Ishikawa (cell line): ENCODE measurements at regions not wholly inside any gene's neighbourhood (a gene's known extent, or its start where the extent isn't known, plus 50 kb on each side); places are given as distances from the start of the nearest gene placed in this dataset.

Experiments
- CEBPB ChIP-seq: IDR thresholded peaks from 2 replicates; pipeline ENCODE4 v1.6.1; 2012
- CREB1 ChIP-seq: IDR thresholded peaks from 2 replicates; pipeline ENCODE4 v1.6.1; 2012; ENCODE audit warnings: low read depth
- EGR1 ChIP-seq: IDR thresholded peaks from 2 replicates; pipeline ENCODE4 v1.6.1; 2012
- EP300 ChIP-seq: IDR thresholded peaks from 2 replicates; pipeline ENCODE4 v1.6.1; 2012; ENCODE audit warnings: borderline replicate concordance
- FOXM1 ChIP-seq: IDR thresholded peaks from 2 replicates; pipeline ENCODE4 v1.6.1; 2012; ENCODE audit warnings: low read depth, borderline replicate concordance
- MAX ChIP-seq: IDR thresholded peaks from 2 replicates; pipeline ENCODE4 v1.6.1; 2012
- NFIC ChIP-seq: IDR thresholded peaks from 2 replicates; pipeline ENCODE4 v1.6.1; 2012
- RAD21 ChIP-seq: IDR thresholded peaks from 2 replicates; pipeline ENCODE4 v1.6.1; 2012; ENCODE audit warnings: low read depth
- REST ChIP-seq: IDR thresholded peaks from 2 replicates; pipeline ENCODE4 v1.6.1; 2012; ENCODE audit warnings: low read depth, mild to moderate bottlenecking
- TAF1 ChIP-seq: IDR thresholded peaks from 2 replicates; pipeline ENCODE4 v1.6.1; 2012; ENCODE audit warnings: low read depth, mild to moderate bottlenecking
- TCF12 ChIP-seq: IDR thresholded peaks from 2 replicates; pipeline ENCODE4 v1.6.1; 2012; ENCODE audit warnings: low read depth
- TEAD4 ChIP-seq: IDR thresholded peaks from 2 replicates; pipeline ENCODE4 v1.6.1; 2012
- USF1 ChIP-seq: IDR thresholded peaks from 2 replicates; pipeline ENCODE4 v1.6.1; 2012
- YY1 ChIP-seq: IDR thresholded peaks from 2 replicates; pipeline ENCODE4 v1.6.1; 2012; ENCODE audit warnings: low read depth
- ZBTB7A ChIP-seq: IDR thresholded peaks from 2 replicates; pipeline ENCODE4 v1.6.1; 2012; ENCODE audit warnings: low read depth

DNA sequence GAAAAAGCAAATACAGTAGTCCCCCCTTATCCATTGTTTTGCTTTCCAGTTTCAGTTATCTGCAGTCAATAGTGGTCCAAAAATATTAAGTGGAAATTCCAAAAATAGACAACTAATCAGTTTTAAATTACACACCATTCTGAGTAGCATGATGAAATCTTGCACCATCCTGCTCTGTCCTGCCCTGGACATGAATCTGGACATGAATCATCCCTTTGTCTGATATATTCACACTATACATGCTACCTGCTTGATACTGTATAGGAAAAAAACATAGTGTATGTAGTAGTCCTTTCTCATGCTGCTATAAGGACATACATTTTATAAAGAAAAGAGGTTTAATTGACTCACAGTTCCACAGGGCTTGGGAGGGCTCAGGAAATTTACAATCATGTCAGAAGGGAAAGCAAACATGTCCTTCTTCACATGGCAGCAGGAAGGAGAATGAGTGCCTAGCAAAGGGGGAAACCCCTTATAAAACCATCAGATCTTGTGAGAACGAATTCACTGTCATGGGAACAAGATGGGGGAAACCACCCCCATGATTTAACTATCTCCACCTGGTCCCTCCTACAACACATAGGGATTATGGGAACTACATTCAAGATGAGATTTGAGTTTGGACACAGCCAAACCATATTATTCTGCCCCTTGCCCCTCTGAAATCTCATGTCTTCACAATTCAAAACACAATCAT, 153.9 kb downstream of the ARRDC3 start:
- TF ChIP-seq CEBPB (no peak), EP300 (no peak), REST (no peak), MAX (no peak), EGR1 (no peak), FOXM1 (no peak), YY1 (no peak), ZBTB7A (no peak), NFIC (no peak), TCF12 (no peak), TAF1 (no peak), CREB1 (no peak)

GRCh38 chr5:91228188-91228587, 154.9 kb downstream of the ARRDC3 start:
- TF ChIP-seq TCF12 (no peak), EGR1 (no peak), RAD21 (no peak), FOXM1 (no peak), CEBPB (0 out of 2 replicates have a peak, but pooled peaks have one; percentile 26), ZBTB7A (no peak), USF1 (no peak)

DNA sequence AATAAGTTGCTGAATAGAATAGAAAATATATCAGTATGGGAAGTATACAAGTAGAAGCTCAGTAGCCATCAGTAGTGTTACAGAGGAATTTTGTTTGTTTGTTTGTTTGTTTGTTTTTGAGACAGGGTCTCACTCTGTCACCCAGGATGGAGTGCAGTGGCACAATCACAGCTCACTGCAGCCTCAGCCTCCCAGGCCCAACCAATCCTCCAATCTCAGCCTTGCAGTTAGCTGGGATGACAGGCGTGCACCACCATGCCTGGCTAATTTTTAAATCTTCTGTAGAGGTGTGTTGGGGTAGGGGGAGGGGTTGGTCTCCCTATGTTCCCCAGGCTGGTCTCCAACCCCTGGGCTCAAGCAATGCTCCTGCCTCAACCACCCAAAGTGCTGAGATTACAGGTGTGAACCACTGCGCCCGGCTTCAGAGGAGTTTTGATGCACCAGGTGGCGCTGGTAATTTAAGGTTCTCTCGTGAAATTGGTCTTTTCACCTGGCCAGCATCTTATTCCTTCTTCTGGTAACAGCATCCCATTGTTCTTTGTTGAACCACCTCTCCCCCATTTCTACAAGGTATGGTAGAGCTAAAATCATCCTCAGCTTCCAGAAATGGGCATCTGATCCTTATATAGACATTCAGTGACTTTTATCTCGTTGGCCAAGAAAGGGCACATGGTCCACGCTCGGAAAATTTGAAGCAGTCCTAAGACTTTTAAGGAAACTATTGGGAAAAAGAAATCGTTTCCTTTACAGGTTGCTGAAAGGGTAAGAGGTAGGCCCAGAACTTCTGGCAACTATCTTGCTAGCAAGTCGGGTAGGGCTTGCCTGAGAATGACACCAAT, 157.1 kb downstream of the ARRDC3 start:
- no peak for TF ChIP-seq TEAD4
- TF ChIP-seq USF1: no peak
- TF ChIP-seq TCF12: 0 out of 2 replicates have a peak, but pooled peaks have one; percentile 27
- no peak for TF ChIP-seq ZBTB7A
- TF ChIP-seq REST: no peak
- no peak for TF ChIP-seq EGR1
- TF ChIP-seq CEBPB: no peak
- no peak for TF ChIP-seq YY1
- TF ChIP-seq RAD21: peak; percentile 96
- TF ChIP-seq FOXM1: no peak

DNA sequence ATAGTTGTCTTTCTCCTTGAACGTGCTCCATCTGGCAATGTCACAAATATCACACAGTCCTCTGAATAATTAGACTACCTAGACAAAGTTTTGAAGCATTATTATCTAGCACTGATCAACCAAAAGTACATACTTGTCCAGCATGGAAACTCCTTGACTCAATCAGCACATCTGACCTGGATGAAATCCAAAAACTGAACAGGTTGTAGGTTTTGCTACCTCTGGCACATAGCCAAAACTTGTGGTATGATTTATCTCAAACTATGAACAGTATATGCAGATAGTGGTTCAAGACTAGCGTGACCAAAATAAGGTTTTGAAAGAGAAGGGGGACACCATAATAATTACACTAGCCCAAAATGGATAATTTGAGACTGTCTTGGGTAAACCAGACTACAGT, 158.1 kb downstream of the ARRDC3 start:
- TF ChIP-seq YY1 (no peak), NFIC (peak; percentile 42; the same call in 1 of the 2 replicates), ZBTB7A (no peak)

DNA sequence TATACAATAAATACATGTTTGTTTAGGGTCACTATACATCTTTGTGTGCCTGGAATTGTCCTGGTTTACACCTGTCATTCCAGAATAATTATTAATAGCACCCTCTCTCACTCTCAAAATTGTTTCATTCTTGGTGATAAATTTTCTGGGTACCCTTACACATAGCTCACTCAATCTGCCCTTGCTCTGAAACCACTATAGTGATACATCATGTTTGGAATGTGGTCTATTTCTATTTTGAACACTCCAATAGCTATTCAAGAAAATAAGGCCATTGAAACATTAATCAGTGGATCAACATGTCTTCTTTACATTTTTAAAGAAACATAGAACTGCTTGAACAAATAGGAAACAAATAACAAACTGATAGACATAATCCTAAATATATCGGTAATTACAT, 158.7 kb downstream of the ARRDC3 start:
- TF ChIP-seq TCF12: no peak
- TF ChIP-seq CEBPB: no peak
- TF ChIP-seq NFIC: no peak
- TF ChIP-seq RAD21: no peak
- no peak for TF ChIP-seq ZBTB7A
- no peak for TF ChIP-seq USF1

DNA sequence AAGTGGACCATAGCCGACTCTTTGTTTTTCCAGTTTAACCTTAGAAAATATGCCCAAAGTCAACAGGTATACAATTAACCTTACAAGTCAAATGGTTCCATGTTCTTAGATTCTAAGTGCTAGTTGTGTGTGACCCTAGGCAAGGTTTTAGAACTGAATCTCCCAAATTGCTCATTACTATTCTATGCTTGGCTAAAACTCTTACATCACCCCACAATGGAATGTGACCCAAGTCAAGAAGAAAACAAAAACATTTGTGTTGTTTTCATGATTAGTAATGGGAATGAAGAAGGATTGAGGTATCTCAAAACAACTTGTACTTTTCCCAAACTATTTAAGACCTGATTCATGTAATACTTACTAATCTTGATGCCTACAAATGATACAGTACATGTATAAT, 159.2 kb downstream of the ARRDC3 start:
- no peak for TF ChIP-seq FOXM1
- no peak for TF ChIP-seq TEAD4
- no peak for TF ChIP-seq EGR1
- TF ChIP-seq ZBTB7A: no peak
- no peak for TF ChIP-seq RAD21
- no peak for TF ChIP-seq YY1
- TF ChIP-seq CREB1: no peak
- TF ChIP-seq TAF1: no peak
